Panc1 (cell line): ENCODE measurements at regions not wholly inside any gene's neighbourhood (a gene's known extent, or its start where the extent isn't known, plus 50 kb on each side); places are given as distances from the start of the nearest gene placed in this dataset.
"Not testable (repeated sequence)": the region's sequence is repeated elsewhere in the genome, so short reads cannot be mapped to it uniquely, and the experiment has no call there.

Source experiments
- ATAC-seq: fragments of 200-7000 bp; cut with Tn5 transposase; 2 replicates; pipeline ENCODE4 v1.9.1; 2020; ENCODE audit warnings: mild to moderate bottlenecking, moderate library complexity
- BruUV-seq: library from RNA; stranded (reverse); fragments of 400-500 nt; replicated peaks from 2 replicates; lab custom pipeline; 2021; lab: Mats Ljungman, UMichigan
- CTCF ChIA-PET: fragments of 300-600 bp; sonication (Branson Sonifier 250); formaldehyde crosslinking; loops from one replicate; lab custom pipeline; 2022; ENCODE audit warnings: antibody characterized with exemption; lab: Charles Lee
- POLR2A ChIA-PET: fragments of 300-600 bp; sonication (Branson Sonifier 250); formaldehyde crosslinking; loops from one replicate; lab custom pipeline; 2022; ENCODE audit warnings: antibody characterized with exemption; lab: Charles Lee
- DNase-seq: peaks from one replicate; pipeline ENCODE4 v3.0.0-alpha.2; 2010; ENCODE audit warnings: low read depth, low spot score
- H3K27ac ChIP-seq: 2 replicates; pipeline ENCODE4 v1.5.1; 2011; ENCODE audit warnings: mild to moderate bottlenecking, low read length, inconsistent platforms
- H3K27me3 ChIP-seq: fragments of 200-500 bp; sonication (Bioruptor generic); 2 replicates; pipeline ENCODE4 v1.6.0; 2014; ENCODE audit warnings: low read length, inconsistent platforms; ENCODE audit not compliant: control insufficient read depth, insufficient read depth
- H3K36me3 ChIP-seq: fragments of 200-500 bp; sonication (Bioruptor generic); 2 replicates; pipeline ENCODE4 v1.5.1; 2014; ENCODE audit warnings: inconsistent platforms, mild to moderate bottlenecking, low read length, moderate library complexity; ENCODE audit not compliant: control insufficient read depth, insufficient read depth
- H3K4me1 ChIP-seq: 2 replicates; pipeline ENCODE4 v1.5.1; 2011; ENCODE audit warnings: inconsistent platforms, mild to moderate bottlenecking, low read length, moderate library complexity; ENCODE audit not compliant: control insufficient read depth, insufficient read depth
- H3K4me3 ChIP-seq, 2 experiments: 2 replicates each; pipeline ENCODE4 v1.5.1; 2011 to 2012; ENCODE audit warnings: low read depth in 2 of 2, low read length in 2 of 2, mild to moderate bottlenecking in 2 of 2, inconsistent platforms in 1 of 2, moderate library complexity in 1 of 2
- H3K9me3 ChIP-seq: fragments of 200-500 bp; sonication (Bioruptor generic); 2 replicates; pipeline ENCODE4 v1.5.1; 2014; ENCODE audit warnings: low read depth, mild to moderate bottlenecking, inconsistent platforms, low read length, moderate library complexity; ENCODE audit not compliant: control insufficient read depth, insufficient read depth
- POLR2AphosphoS5 ChIP-seq: IDR thresholded peaks from 2 replicates; pipeline ENCODE4 v1.6.1; 2012; ENCODE audit warnings: mild to moderate bottlenecking, low read depth, low read length, moderate library complexity
- SIN3A ChIP-seq: IDR thresholded peaks from 2 replicates; pipeline ENCODE4 v1.6.1; 2012; ENCODE audit warnings: low read depth, mild to moderate bottlenecking, low read length, moderate library complexity, borderline replicate concordance; ENCODE audit not compliant: insufficient read depth
- TCF7L2 ChIP-seq: IDR thresholded peaks from 2 replicates; pipeline ENCODE4 v1.6.1; 2011; ENCODE audit warnings: mild to moderate bottlenecking, low read depth, low read length, inconsistent platforms
- in situ Hi-C: cut with HindIII; loops from 2 replicates; pipeline ENCODE4 v1.10.0; 2016; ENCODE audit warnings: low sequenced_read_pairs, low pct_unique_long_range_greater_than_20kb
- intact Hi-C: fragments of 100-400 bp; cut with micrococcal nuclease; formaldehyde crosslinking; loops from one replicate; pipeline ENCODE4 v1.10.0; 2022; ENCODE audit not compliant: unreplicated experiment
- TF ChIP-seq, protein P1 (sequence below): fragments of 450-650 bp; IDR thresholded peaks from 2 replicates; pipeline ENCODE4 v1.5.1; 2017; ENCODE audit warnings: mild to moderate bottlenecking
- TF ChIP-seq, protein P2 (sequence below), 2 experiments: IDR thresholded peaks; 2 replicates each; pipeline ENCODE4 v1.6.1; 2011 to 2012; ENCODE audit warnings: low read depth in 2 of 2, control low read depth in 1 of 2, low read length in 1 of 2, mild to moderate bottlenecking in 1 of 2, moderate library complexity in 1 of 2; ENCODE audit not compliant: insufficient read depth in 1 of 2

DNA sequence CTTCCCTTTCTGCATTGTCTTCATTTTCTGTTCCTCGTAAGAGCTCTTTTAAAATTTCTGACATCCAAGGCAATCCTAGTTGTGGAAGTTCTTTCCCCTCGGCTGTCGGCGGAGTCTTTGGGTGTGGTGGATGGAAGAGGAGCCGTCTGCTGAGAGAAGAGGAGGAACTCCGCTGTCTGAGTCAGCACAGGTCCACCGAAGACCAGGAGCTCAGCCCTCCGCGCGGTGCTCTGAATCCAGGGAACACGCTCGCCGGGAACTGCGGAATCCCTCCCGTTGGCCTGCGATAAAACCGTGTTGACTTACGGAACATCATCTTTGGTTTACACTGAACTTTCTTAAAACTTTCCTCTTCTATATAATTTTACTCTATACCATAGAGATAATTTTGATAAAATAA is 100.7 kb upstream of the IRX4 start:
- Histone ChIP-seq H3K27me3 (peaks cover 28% of the 10 kb centered on the region), H3K36me3 (no peaks in the 10 kb centered on the region; the same call in 1 of the 2 replicates), H3K9me3 (no peaks in the 10 kb centered on the region), H3K27ac (no peak overlapping the region), H3K4me1 (no peaks in the 10 kb centered on the region), H3K4me3 (no peak overlapping the region)
- ATAC-seq (no peak), DNase-seq (no peak)
- intact Hi-C loops (no loop called here), in situ Hi-C loops (no loop called here)
- no TSS peak for BruUV-seq
- CTCF ChIA-PET, result no interaction called here
- POLR2A ChIA-PET, result no interaction called here
- TF ChIP-seq TCF7L2, result no peak
- no peak for TF ChIP-seq POLR2AphosphoS5
- TF ChIP-seq SIN3A, result no peak
- TF ChIP-seq, protein P1, sequence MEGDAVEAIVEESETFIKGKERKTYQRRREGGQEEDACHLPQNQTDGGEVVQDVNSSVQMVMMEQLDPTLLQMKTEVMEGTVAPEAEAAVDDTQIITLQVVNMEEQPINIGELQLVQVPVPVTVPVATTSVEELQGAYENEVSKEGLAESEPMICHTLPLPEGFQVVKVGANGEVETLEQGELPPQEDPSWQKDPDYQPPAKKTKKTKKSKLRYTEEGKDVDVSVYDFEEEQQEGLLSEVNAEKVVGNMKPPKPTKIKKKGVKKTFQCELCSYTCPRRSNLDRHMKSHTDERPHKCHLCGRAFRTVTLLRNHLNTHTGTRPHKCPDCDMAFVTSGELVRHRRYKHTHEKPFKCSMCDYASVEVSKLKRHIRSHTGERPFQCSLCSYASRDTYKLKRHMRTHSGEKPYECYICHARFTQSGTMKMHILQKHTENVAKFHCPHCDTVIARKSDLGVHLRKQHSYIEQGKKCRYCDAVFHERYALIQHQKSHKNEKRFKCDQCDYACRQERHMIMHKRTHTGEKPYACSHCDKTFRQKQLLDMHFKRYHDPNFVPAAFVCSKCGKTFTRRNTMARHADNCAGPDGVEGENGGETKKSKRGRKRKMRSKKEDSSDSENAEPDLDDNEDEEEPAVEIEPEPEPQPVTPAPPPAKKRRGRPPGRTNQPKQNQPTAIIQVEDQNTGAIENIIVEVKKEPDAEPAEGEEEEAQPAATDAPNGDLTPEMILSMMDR, result no peak
- TF ChIP-seq, protein P2, sequence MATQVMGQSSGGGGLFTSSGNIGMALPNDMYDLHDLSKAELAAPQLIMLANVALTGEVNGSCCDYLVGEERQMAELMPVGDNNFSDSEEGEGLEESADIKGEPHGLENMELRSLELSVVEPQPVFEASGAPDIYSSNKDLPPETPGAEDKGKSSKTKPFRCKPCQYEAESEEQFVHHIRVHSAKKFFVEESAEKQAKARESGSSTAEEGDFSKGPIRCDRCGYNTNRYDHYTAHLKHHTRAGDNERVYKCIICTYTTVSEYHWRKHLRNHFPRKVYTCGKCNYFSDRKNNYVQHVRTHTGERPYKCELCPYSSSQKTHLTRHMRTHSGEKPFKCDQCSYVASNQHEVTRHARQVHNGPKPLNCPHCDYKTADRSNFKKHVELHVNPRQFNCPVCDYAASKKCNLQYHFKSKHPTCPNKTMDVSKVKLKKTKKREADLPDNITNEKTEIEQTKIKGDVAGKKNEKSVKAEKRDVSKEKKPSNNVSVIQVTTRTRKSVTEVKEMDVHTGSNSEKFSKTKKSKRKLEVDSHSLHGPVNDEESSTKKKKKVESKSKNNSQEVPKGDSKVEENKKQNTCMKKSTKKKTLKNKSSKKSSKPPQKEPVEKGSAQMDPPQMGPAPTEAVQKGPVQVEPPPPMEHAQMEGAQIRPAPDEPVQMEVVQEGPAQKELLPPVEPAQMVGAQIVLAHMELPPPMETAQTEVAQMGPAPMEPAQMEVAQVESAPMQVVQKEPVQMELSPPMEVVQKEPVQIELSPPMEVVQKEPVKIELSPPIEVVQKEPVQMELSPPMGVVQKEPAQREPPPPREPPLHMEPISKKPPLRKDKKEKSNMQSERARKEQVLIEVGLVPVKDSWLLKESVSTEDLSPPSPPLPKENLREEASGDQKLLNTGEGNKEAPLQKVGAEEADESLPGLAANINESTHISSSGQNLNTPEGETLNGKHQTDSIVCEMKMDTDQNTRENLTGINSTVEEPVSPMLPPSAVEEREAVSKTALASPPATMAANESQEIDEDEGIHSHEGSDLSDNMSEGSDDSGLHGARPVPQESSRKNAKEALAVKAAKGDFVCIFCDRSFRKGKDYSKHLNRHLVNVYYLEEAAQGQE (IDR thresholded peaks at IDR 0.05; ENCODE audit: insufficient read depth in 1 of 2, low read depth in 2 of 2, low read length in 1 of 2), result no peak

DNA sequence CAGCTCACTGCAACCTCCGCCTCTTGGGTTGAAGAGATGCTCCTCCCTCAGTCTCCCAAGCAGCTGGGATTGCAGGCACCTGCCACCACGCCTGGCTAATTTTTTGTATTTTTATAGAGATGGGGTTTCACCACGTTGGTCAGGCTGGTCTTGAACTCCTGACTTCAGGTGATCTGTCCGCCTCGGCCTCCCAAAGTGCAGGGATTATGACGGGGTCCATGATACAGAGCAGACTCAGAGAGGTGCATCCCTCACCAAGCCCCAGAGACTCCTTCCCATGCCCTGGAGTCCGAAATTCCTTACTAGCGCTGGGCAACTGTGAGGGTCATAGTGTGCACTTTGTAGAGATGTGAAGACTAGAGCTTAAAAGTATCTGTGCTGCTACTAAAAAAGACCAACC is 99.8 kb upstream of the IRX4 start:
- H3K4me1 ChIP-seq, intact Hi-C loops, ATAC-seq, BruUV-seq, H3K27ac ChIP-seq, H3K36me3 ChIP-seq, POLR2A ChIA-PET, H3K9me3 ChIP-seq, DNase-seq, H3K4me3 ChIP-seq, CTCF ChIA-PET, in situ Hi-C loops: not testable (repeated sequence)
- peaks cover 30% of the 10 kb centered on the region for H3K27me3 ChIP-seq

DNA sequence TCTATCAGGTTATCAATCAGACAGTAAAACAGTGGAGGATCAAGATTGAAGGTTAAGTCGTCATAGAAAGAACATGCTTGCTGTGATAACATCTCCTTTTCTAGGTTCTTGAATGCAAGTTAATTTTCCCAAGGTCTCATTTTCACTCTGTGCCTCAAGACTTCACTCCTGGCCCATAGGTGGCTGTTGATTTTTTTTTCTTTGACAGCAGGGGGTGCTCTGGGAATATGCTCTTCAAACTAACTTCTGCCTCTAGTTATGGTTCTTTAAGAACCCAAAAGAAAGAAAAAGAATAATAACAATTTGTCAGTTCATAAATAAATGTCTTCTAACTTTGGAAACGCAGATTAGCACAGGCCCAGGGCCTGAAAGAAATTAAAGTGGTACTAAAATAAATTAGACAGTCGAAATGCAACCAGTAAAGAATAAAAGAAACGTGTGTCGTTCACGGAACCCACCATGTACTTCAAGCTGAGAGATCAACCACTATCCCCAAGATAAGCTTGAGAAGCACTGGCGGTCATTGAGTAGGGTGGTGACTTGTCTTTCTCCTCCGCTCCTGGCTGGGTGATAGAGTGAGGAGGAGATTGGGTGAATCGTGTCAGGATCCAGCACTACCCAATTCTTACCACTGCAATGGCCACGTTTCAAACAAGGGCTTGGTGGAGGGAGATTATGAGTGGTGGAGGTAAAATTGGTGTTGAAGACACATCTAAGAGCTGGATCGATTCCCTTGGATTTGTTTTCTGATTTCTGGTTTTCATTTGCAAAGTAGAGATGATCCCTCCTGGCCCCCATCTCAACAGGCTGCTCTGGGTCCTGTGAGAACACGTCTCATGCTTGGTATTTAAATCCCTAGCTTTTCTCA is 93.4 kb upstream of the IRX4 start:
- POLR2A ChIA-PET, result no interaction called here
- Histone ChIP-seq H3K27me3 (peaks cover 45% of the 10 kb centered on the region), H3K27ac (no peak overlapping the region), H3K4me3 (no peak overlapping the region), H3K4me1 (no peaks in the 10 kb centered on the region), H3K9me3 (no peaks in the 10 kb centered on the region), H3K36me3 (no peaks in the 10 kb centered on the region; the same call in 1 of the 2 replicates)
- in situ Hi-C loops (no loop called here), intact Hi-C loops (no loop called here)
- no TSS peak for BruUV-seq
- ATAC-seq (no peak), DNase-seq (peak; percentile 2)
- CTCF ChIA-PET, result no interaction called here
- TF ChIP-seq, protein P1, result peak; percentile 13; the same call in 1 of the 2 replicates
- TF ChIP-seq SIN3A, result no peak
